ENCODE measurements at regions not wholly inside any gene's neighbourhood (a gene's known extent, or its start where the extent isn't known, plus 50 kb on each side); places are given as distances from the start of the nearest gene placed in this dataset.

GRCh38 chr21:28518630-28519029 is 474.0 kb downstream of the LTN1 start:
- no peak for TF ChIP-seq CTCF (IDR thresholded peaks at IDR 0.05; ENCODE audit: insufficient read depth, low read depth, low read length)
- TF ChIP-seq EZH2 (IDR thresholded peaks at IDR 0.05; ENCODE audit: insufficient read depth, low read length), result no peak
